ENCODE measurements at regions not wholly inside any gene's neighbourhood (a gene's known extent, or its start where the extent isn't known, plus 50 kb on each side); places are given as distances from the start of the nearest gene placed in this dataset.
"Not testable (repeated sequence)": the region's sequence is repeated elsewhere in the genome, so short reads cannot be mapped to it uniquely, and the experiment has no call there.

- Mint-ChIP-seq H3K4me3 (no peak overlapping the region), H3K4me1 (no peaks in the 10 kb centered on the region)
Observed at GRCh38 chr16:5925850-5926249, 828.3 kb upstream of the EEF2KMT start.

GRCh38 chr16:5922686-5923085 lies 825.1 kb upstream of the EEF2KMT start:
- Histone ChIP-seq H3K27me3 (ENCODE audit: control insufficient read depth, insufficient read depth, low read length) (no peaks in the 10 kb centered on the region), H3K4me3 (ENCODE audit: low read depth, low read length) (no peak overlapping the region), H3K36me3 (ENCODE audit: control insufficient read depth, insufficient read depth, low read length) (no peaks in the 10 kb centered on the region), H3K27ac (ENCODE audit: insufficient read depth, low read length, poor library complexity, severe bottlenecking) (no peak overlapping the region), H3K4me1 (ENCODE audit: control insufficient read depth, insufficient read depth, low read length, poor library complexity, severe bottlenecking) (no peaks in the 10 kb centered on the region), H3K9me3 (ENCODE audit: control insufficient read depth in 2 of 2, low read length in 2 of 2) (peaks cover 2 to 4% of the 10 kb centered on the region in 2 experiments)
- H3K27ac Mint-ChIP-seq: no peak overlapping the region
- no peaks in the 10 kb centered on the region for H3K4me1 Mint-ChIP-seq
- peaks cover 4% of the 10 kb centered on the region for H3K27me3 Mint-ChIP-seq
- ATAC-seq (ENCODE audit: low read depth in 2 of 2) (no peak), DNase-seq (no peak)
- peaks cover 3 to 23% (median 10%) of the 10 kb centered on the region in 7 donors for H3K9me3 Mint-ChIP-seq
- no peaks in the 10 kb centered on the region for H3K36me3 Mint-ChIP-seq
- no peak overlapping the region for H3K4me3 Mint-ChIP-seq

More at GRCh38 chr16:5925850-5926249, 828.3 kb upstream of the EEF2KMT start:
- Mint-ChIP-seq H3K9me3 (peaks cover 2 to 21% (median 8%) of the 10 kb centered on the region in 7 donors), H3K27ac (no peak overlapping the region), H3K36me3 (no peaks in the 10 kb centered on the region), H3K27me3 (no peaks in the 10 kb centered on the region)
- H3K9me3 ChIP-seq (ENCODE audit: control insufficient read depth in 2 of 2, low read length in 2 of 2): peaks cover 2 to 4% of the 10 kb centered on the region in 2 experiments
- H3K27ac ChIP-seq (ENCODE audit: insufficient read depth, low read length, poor library complexity, severe bottlenecking): no peak overlapping the region
- no peak overlapping the region for H3K4me3 ChIP-seq (ENCODE audit: low read depth, low read length)
- H3K4me1 ChIP-seq (ENCODE audit: control insufficient read depth, insufficient read depth, low read length, poor library complexity, severe bottlenecking): no peaks in the 10 kb centered on the region
- no peaks in the 10 kb centered on the region for H3K36me3 ChIP-seq (ENCODE audit: control insufficient read depth, insufficient read depth, low read length)
- H3K27me3 ChIP-seq (ENCODE audit: control insufficient read depth, insufficient read depth, low read length): no peaks in the 10 kb centered on the region
- ATAC-seq (ENCODE audit: low read depth in 2 of 2) (no peak), DNase-seq (no peak)

- H3K36me3 ChIP-seq (ENCODE audit: control insufficient read depth, insufficient read depth, low read length): no peaks in the 10 kb centered on the region
- H3K27ac ChIP-seq (ENCODE audit: insufficient read depth, low read length, poor library complexity, severe bottlenecking): no peak overlapping the region
- no peaks in the 10 kb centered on the region for H3K27me3 ChIP-seq (ENCODE audit: control insufficient read depth, insufficient read depth, low read length)
- H3K4me3 ChIP-seq (ENCODE audit: low read depth, low read length): no peak overlapping the region
- Mint-ChIP-seq H3K9me3 (peaks cover 3 to 17% (median 9%) of the 10 kb centered on the region in 7 donors), H3K27me3 (peaks cover 4% of the 10 kb centered on the region), H3K4me3 (no peak overlapping the region), H3K27ac (no peak overlapping the region), H3K4me1 (no peaks in the 10 kb centered on the region), H3K36me3 (no peaks in the 10 kb centered on the region)
- no peaks in the 10 kb centered on the region for H3K4me1 ChIP-seq (ENCODE audit: control insufficient read depth, insufficient read depth, low read length, poor library complexity, severe bottlenecking)
- peaks cover 0 to 4% of the 10 kb centered on the region in 2 experiments for H3K9me3 ChIP-seq (ENCODE audit: control insufficient read depth in 2 of 2, low read length in 2 of 2)
- ATAC-seq (ENCODE audit: low read depth in 2 of 2): no peak
- DNase-seq: no peak
Observed at GRCh38 chr16:5918567-5919130, 821.1 kb upstream of the EEF2KMT start.

- peaks cover 0 to 4% of the 10 kb centered on the region in 2 experiments for H3K9me3 ChIP-seq (ENCODE audit: control insufficient read depth in 2 of 2, low read length in 2 of 2)
- H3K27ac ChIP-seq (ENCODE audit: insufficient read depth, low read length, poor library complexity, severe bottlenecking): no peak overlapping the region
- no peaks in the 10 kb centered on the region for H3K4me1 ChIP-seq (ENCODE audit: control insufficient read depth, insufficient read depth, low read length, poor library complexity, severe bottlenecking)
- H3K27me3 ChIP-seq (ENCODE audit: control insufficient read depth, insufficient read depth, low read length): no peaks in the 10 kb centered on the region
- no peak overlapping the region for H3K4me3 ChIP-seq (ENCODE audit: low read depth, low read length)
- no peaks in the 10 kb centered on the region for H3K4me1 Mint-ChIP-seq
- peaks cover 4 to 17% (median 10%) of the 10 kb centered on the region in 7 donors for H3K9me3 Mint-ChIP-seq
- peaks cover 4% of the 10 kb centered on the region for H3K27me3 Mint-ChIP-seq
- no peaks in the 10 kb centered on the region for H3K36me3 Mint-ChIP-seq
- no peak for DNase-seq
- no peak for ATAC-seq (ENCODE audit: low read depth in 2 of 2)
- H3K27ac Mint-ChIP-seq: peak overlapping the region in 1 of 3 donors; percentile 61
- no peaks in the 10 kb centered on the region for H3K36me3 ChIP-seq (ENCODE audit: control insufficient read depth, insufficient read depth, low read length)
- no peak overlapping the region for H3K4me3 Mint-ChIP-seq
Observed at GRCh38 chr16:5917436-5918195, 820.0 kb upstream of the EEF2KMT start.

- Histone ChIP-seq H3K27ac (ENCODE audit: insufficient read depth, low read length, poor library complexity, severe bottlenecking) (no peak overlapping the region), H3K4me1 (ENCODE audit: control insufficient read depth, insufficient read depth, low read length, poor library complexity, severe bottlenecking) (no peaks in the 10 kb centered on the region), H3K36me3 (ENCODE audit: control insufficient read depth, insufficient read depth, low read length) (no peaks in the 10 kb centered on the region), H3K4me3 (ENCODE audit: low read depth, low read length) (no peak overlapping the region), H3K9me3 (ENCODE audit: control insufficient read depth in 2 of 2, low read length in 2 of 2) (peaks cover 0 to 4% of the 10 kb centered on the region in 2 experiments), H3K27me3 (ENCODE audit: control insufficient read depth, insufficient read depth, low read length) (no peaks in the 10 kb centered on the region)
- no peaks in the 10 kb centered on the region for H3K4me1 Mint-ChIP-seq
- H3K27ac Mint-ChIP-seq: no peak overlapping the region
- H3K36me3 Mint-ChIP-seq: no peaks in the 10 kb centered on the region
- H3K4me3 Mint-ChIP-seq: no peak overlapping the region
- H3K27me3 Mint-ChIP-seq: peaks cover 4% of the 10 kb centered on the region
- peaks cover 4 to 17% (median 10%) of the 10 kb centered on the region in 7 donors for H3K9me3 Mint-ChIP-seq
- DNase-seq (no peak), ATAC-seq (ENCODE audit: low read depth in 2 of 2) (no peak)
Observed at GRCh38 chr16:5916711-5917191, 819.2 kb upstream of the EEF2KMT start.

GRCh38 chr16:5911241-5911640 lies 813.6 kb upstream of the EEF2KMT start:
- no peak overlapping the region for H3K27ac ChIP-seq (ENCODE audit: insufficient read depth, low read length, poor library complexity, severe bottlenecking)
- H3K4me1 ChIP-seq (ENCODE audit: control insufficient read depth, insufficient read depth, low read length, poor library complexity, severe bottlenecking): no peaks in the 10 kb centered on the region
- DNase-seq (no peak), ATAC-seq (ENCODE audit: low read depth in 2 of 2) (no peak)
- H3K27me3 ChIP-seq (ENCODE audit: control insufficient read depth, insufficient read depth, low read length): no peaks in the 10 kb centered on the region
- Mint-ChIP-seq H3K36me3 (no peaks in the 10 kb centered on the region), H3K27ac (no peak overlapping the region), H3K27me3 (no peaks in the 10 kb centered on the region), H3K4me3 (no peak overlapping the region), H3K9me3 (peaks cover under 1 to 9% (median 6%) of the 10 kb centered on the region in 7 donors), H3K4me1 (no peaks in the 10 kb centered on the region)
- no peaks in the 10 kb centered on the region for H3K9me3 ChIP-seq (ENCODE audit: control insufficient read depth in 2 of 2, low read length in 2 of 2)
- H3K4me3 ChIP-seq (ENCODE audit: low read depth, low read length): no peak overlapping the region
- H3K36me3 ChIP-seq (ENCODE audit: control insufficient read depth, insufficient read depth, low read length): no peaks in the 10 kb centered on the region

GRCh38 chr16:5909556-5909955 lies 812.0 kb upstream of the EEF2KMT start:
- H3K27me3 Mint-ChIP-seq; H3K27ac ChIP-seq (ENCODE audit: insufficient read depth, low read length, poor library complexity, severe bottlenecking); H3K4me1 Mint-ChIP-seq; H3K9me3 ChIP-seq (ENCODE audit: control insufficient read depth in 2 of 2, low read length in 2 of 2); H3K36me3 ChIP-seq (ENCODE audit: control insufficient read depth, insufficient read depth, low read length); H3K27me3 ChIP-seq (ENCODE audit: control insufficient read depth, insufficient read depth, low read length); H3K27ac Mint-ChIP-seq; H3K36me3 Mint-ChIP-seq; ATAC-seq (ENCODE audit: low read depth in 2 of 2); H3K4me3 Mint-ChIP-seq; H3K4me1 ChIP-seq (ENCODE audit: control insufficient read depth, insufficient read depth, low read length, poor library complexity, severe bottlenecking); H3K9me3 Mint-ChIP-seq; DNase-seq; H3K4me3 ChIP-seq (ENCODE audit: low read depth, low read length): not testable (repeated sequence)

GRCh38 chr16:5907544-5907943 lies 809.9 kb upstream of the EEF2KMT start:
- no peaks in the 10 kb centered on the region for H3K4me1 Mint-ChIP-seq
- ATAC-seq (ENCODE audit: low read depth in 2 of 2) (no peak), DNase-seq (no peak)
- no peak overlapping the region for H3K4me3 ChIP-seq (ENCODE audit: low read depth, low read length)
- no peaks in the 10 kb centered on the region for H3K4me1 ChIP-seq (ENCODE audit: control insufficient read depth, insufficient read depth, low read length, poor library complexity, severe bottlenecking)
- no peaks in the 10 kb centered on the region for H3K36me3 ChIP-seq (ENCODE audit: control insufficient read depth, insufficient read depth, low read length)
- H3K27me3 Mint-ChIP-seq: no peaks in the 10 kb centered on the region
- H3K4me3 Mint-ChIP-seq: no peak overlapping the region
- no peak overlapping the region for H3K27ac Mint-ChIP-seq
- no peaks in the 10 kb centered on the region for H3K36me3 Mint-ChIP-seq
- H3K9me3 ChIP-seq (ENCODE audit: control insufficient read depth in 2 of 2, low read length in 2 of 2): no peaks in the 10 kb centered on the region
- no peaks in the 10 kb centered on the region for H3K27me3 ChIP-seq (ENCODE audit: control insufficient read depth, insufficient read depth, low read length)
- H3K9me3 Mint-ChIP-seq: peaks cover 0 to 16% (median 6%) of the 10 kb centered on the region in 7 donors
- no peak overlapping the region for H3K27ac ChIP-seq (ENCODE audit: insufficient read depth, low read length, poor library complexity, severe bottlenecking)
